Skeletal muscle satellite cell (primary cell): ENCODE measurements at regions not wholly inside any gene's neighbourhood (a gene's known extent, or its start where the extent isn't known, plus 50 kb on each side); places are given as distances from the start of the nearest gene placed in this dataset.

Experiments
- H3K27me3 ChIP-seq: 2 replicates; pipeline ENCODE4 v1.7.0; 2013; ENCODE audit warnings: low read length; ENCODE audit not compliant: control insufficient read depth, insufficient read depth
- H3K36me3 ChIP-seq: 2 replicates; pipeline ENCODE4 v1.7.0; 2013; ENCODE audit warnings: mild to moderate bottlenecking, control low read depth, low read length; ENCODE audit not compliant: insufficient read depth
- H3K4me1 ChIP-seq: 2 replicates; pipeline ENCODE4 v1.7.0; 2013; ENCODE audit warnings: low read length; ENCODE audit not compliant: control insufficient read depth, insufficient read depth
- H3K4me2 ChIP-seq: 2 replicates; pipeline ENCODE4 v1.7.0; 2013; ENCODE audit warnings: mild to moderate bottlenecking, low read length
- H3K4me3 ChIP-seq: 2 replicates; pipeline ENCODE4 v1.7.0; 2013; ENCODE audit warnings: low read length
- H3K9ac ChIP-seq: 2 replicates; pipeline ENCODE4 v1.7.0; 2013; ENCODE audit warnings: mild to moderate bottlenecking, low read depth, low read length, moderate library complexity
- H3K9me3 ChIP-seq: replicated peaks from 2 replicates; pipeline ENCODE4 v1.7.0; 2013; ENCODE audit warnings: mild to moderate bottlenecking, control low read depth, low read length

GRCh38 chr2:52141076-52141475, 1109.1 kb upstream of the NRXN1 start:
- no peaks in the 10 kb centered on the region for H3K27me3 ChIP-seq
- no peaks in the 10 kb centered on the region for H3K9me3 ChIP-seq
- no peaks in the 10 kb centered on the region for H3K36me3 ChIP-seq
- no peaks in the 10 kb centered on the region for H3K4me1 ChIP-seq
- no peak overlapping the region for H3K4me2 ChIP-seq
- no peak overlapping the region for H3K4me3 ChIP-seq
- H3K9ac ChIP-seq, result no peak overlapping the region

DNA sequence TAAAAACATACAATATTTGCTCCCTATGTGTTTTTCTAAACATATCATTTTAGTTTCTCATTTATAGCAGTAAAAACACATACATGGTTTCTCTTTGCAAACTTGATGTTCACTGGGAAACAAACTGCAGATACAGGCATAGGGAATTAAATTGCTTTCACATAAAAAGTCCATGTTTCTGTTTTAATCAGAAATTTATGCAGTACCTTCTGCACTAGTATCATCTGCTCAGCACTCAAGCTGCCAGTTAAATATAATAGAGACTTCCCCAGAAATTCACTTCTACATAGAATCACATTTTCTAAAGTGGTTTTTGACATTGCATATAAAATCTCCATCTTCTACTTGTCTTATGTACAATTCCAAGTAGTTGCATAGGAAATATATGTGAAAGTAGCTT, 1107.3 kb upstream of the NRXN1 start:
- H3K9ac ChIP-seq, result no peak overlapping the region
- no peaks in the 10 kb centered on the region for H3K36me3 ChIP-seq
- H3K4me2 ChIP-seq, result no peak overlapping the region
- no peaks in the 10 kb centered on the region for H3K27me3 ChIP-seq
- H3K4me3 ChIP-seq, result no peak overlapping the region
- H3K9me3 ChIP-seq, result no peaks in the 10 kb centered on the region
- no peaks in the 10 kb centered on the region for H3K4me1 ChIP-seq

GRCh38 chr2:52135235-52135634, 1103.3 kb upstream of the NRXN1 start:
- no peak overlapping the region for H3K4me3 ChIP-seq
- no peaks in the 10 kb centered on the region for H3K9me3 ChIP-seq
- no peak overlapping the region for H3K9ac ChIP-seq
- H3K4me2 ChIP-seq, result no peak overlapping the region
- H3K27me3 ChIP-seq, result no peaks in the 10 kb centered on the region
- H3K4me1 ChIP-seq, result no peaks in the 10 kb centered on the region
- H3K36me3 ChIP-seq, result no peaks in the 10 kb centered on the region

- H3K36me3 ChIP-seq, result no peaks in the 10 kb centered on the region
- no peaks in the 10 kb centered on the region for H3K27me3 ChIP-seq
- no peak overlapping the region for H3K9ac ChIP-seq
- no peak overlapping the region for H3K4me2 ChIP-seq
- H3K9me3 ChIP-seq, result no peaks in the 10 kb centered on the region
- no peak overlapping the region for H3K4me3 ChIP-seq
- no peaks in the 10 kb centered on the region for H3K4me1 ChIP-seq
These were observed 1096.1 kb upstream of the NRXN1 start for GRCh38 chr2:52128081-52128480.

DNA sequence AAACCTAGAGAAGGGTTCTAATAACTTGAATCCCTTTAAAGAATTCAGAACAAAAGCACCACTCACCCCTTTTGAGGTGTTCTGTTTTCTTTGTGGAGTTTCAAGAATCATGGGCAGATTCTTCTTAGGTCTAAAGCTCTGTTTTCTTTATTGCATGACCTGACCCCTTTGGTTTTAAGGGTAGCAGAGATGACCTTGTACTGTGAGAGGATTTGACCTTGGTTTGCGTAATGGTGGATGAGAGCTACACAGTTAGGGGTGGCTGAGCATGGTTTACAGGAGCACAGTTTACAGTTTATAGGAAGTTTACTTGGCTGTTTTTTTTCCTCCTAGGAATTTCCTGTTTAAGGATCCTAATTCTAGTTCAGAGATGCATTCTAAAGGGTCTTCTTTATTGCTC, 1095.6 kb upstream of the NRXN1 start:
- H3K9me3 ChIP-seq, result no peaks in the 10 kb centered on the region
- no peaks in the 10 kb centered on the region for H3K36me3 ChIP-seq
- no peaks in the 10 kb centered on the region for H3K27me3 ChIP-seq
- no peak overlapping the region for H3K4me3 ChIP-seq
- H3K4me1 ChIP-seq, result no peaks in the 10 kb centered on the region
- H3K4me2 ChIP-seq, result no peak overlapping the region
- no peak overlapping the region for H3K9ac ChIP-seq

GRCh38 chr2:52117299-52117698, 1085.4 kb upstream of the NRXN1 start:
- Histone ChIP-seq H3K4me1 (no peaks in the 10 kb centered on the region), H3K4me2 (no peak overlapping the region), H3K4me3 (no peak overlapping the region), H3K36me3 (no peaks in the 10 kb centered on the region), H3K27me3 (no peaks in the 10 kb centered on the region), H3K9ac (no peak overlapping the region), H3K9me3 (peaks cover 2% of the 10 kb centered on the region)

DNA sequence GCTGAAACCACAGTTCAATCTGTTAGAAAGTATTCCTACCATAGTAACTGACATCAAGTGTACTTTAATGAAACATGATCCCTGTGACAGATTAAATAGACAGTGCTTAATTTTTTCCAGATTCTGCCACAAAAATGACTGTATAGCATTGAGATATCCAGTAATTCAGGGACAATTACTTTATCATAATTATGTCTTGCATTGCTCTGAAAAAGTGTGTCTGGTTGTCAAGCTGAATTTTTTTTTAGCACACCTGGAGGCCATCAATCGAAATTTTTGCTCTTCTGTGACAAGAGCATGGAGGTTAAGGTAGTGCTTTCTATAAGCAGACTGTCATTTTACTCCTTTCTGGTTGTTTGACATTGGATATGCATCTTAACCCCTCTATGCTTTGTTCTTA, 1083.8 kb upstream of the NRXN1 start:
- H3K4me1 ChIP-seq, result no peaks in the 10 kb centered on the region
- H3K9ac ChIP-seq, result no peak overlapping the region
- H3K9me3 ChIP-seq, result peaks cover 4% of the 10 kb centered on the region
- H3K36me3 ChIP-seq, result no peaks in the 10 kb centered on the region
- no peak overlapping the region for H3K4me3 ChIP-seq
- no peaks in the 10 kb centered on the region for H3K27me3 ChIP-seq
- no peak overlapping the region for H3K4me2 ChIP-seq

GRCh38 chr2:52113338-52113737, 1081.4 kb upstream of the NRXN1 start:
- H3K4me3 ChIP-seq, result no peak overlapping the region
- H3K9me3 ChIP-seq, result peaks cover 4% of the 10 kb centered on the region
- no peak overlapping the region for H3K9ac ChIP-seq
- no peak overlapping the region for H3K4me2 ChIP-seq
- no peaks in the 10 kb centered on the region for H3K27me3 ChIP-seq
- H3K36me3 ChIP-seq, result no peaks in the 10 kb centered on the region
- no peaks in the 10 kb centered on the region for H3K4me1 ChIP-seq

DNA sequence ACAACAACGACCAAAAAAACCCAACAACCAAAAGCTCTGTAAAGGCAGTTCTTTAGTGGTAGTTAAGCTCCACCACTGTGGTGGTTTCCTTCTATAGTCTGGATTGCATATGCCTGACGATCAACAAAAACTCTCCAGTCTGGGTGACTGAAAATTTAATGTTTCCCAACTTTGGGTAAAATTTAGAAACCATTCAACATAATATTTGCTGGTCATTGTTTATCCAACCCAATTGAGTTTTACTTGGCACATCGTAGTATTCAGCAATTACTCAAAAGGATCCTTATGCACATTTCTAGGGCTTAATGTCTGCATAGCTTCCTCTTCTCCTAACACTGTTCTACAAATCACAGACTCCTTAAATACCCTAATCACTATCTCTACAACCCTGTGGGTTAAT, 1080.2 kb upstream of the NRXN1 start:
- Histone ChIP-seq H3K36me3 (no peaks in the 10 kb centered on the region), H3K27me3 (no peaks in the 10 kb centered on the region), H3K9ac (no peak overlapping the region), H3K9me3 (peaks cover 4% of the 10 kb centered on the region), H3K4me2 (no peak overlapping the region), H3K4me1 (no peaks in the 10 kb centered on the region), H3K4me3 (no peak overlapping the region)

- Histone ChIP-seq H3K4me3 (no peak overlapping the region), H3K36me3 (no peaks in the 10 kb centered on the region), H3K4me1 (no peaks in the 10 kb centered on the region), H3K9ac (no peak overlapping the region), H3K9me3 (peaks cover under 1% of the 10 kb centered on the region), H3K4me2 (no peak overlapping the region), H3K27me3 (no peaks in the 10 kb centered on the region)
These were observed 1075.2 kb upstream of the NRXN1 start for GRCh38 chr2:52107124-52107523.

DNA sequence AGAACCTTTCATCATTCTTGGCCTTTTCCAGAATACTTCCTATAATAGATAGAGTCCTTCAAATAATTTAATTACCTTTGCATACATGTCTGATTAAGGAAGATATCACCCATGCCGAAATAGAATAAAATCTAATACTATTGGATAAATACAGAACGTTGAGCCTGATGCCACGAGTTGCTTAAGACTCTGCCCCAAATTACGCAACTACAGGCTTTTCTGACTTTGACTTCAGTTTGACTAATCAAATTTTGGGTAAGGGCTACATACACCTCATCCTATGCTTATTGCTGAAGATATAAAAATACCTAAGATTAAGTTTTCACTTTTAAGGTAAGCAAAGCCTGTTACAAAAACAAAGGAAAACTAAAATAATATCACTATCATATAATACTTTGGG, 1065.1 kb upstream of the NRXN1 start:
- Histone ChIP-seq H3K36me3 (no peaks in the 10 kb centered on the region), H3K9me3 (peaks cover 5% of the 10 kb centered on the region), H3K27me3 (no peaks in the 10 kb centered on the region), H3K9ac (no peak overlapping the region), H3K4me1 (no peaks in the 10 kb centered on the region), H3K4me2 (no peak overlapping the region), H3K4me3 (no peak overlapping the region)

DNA sequence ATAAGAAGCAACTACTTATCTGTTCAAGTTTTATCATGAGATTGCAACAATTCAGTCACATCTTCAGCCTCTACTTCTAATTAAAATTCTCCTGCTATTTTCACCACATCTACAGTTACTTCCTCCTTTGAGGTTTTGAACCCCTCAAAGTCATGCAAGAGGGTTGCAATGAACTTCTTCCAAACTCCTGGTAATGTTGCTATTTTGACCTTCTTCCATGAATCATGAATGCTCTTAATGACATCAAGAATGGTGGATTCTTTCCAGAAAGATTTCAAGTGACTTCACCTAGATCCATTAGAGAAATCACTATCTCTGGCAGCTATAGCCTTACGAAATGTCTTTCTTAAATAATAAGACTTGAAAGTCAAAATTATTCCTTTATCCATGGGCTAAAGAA, 1052.8 kb upstream of the NRXN1 start:
- Histone ChIP-seq H3K9me3 (no peaks in the 10 kb centered on the region), H3K4me3 (no peak overlapping the region), H3K36me3 (no peaks in the 10 kb centered on the region), H3K9ac (no peak overlapping the region), H3K4me2 (no peak overlapping the region), H3K27me3 (no peaks in the 10 kb centered on the region), H3K4me1 (no peaks in the 10 kb centered on the region)
